ENCODE measurements at regions not wholly inside any gene's neighbourhood (a gene's known extent, or its start where the extent isn't known, plus 50 kb on each side); places are given as distances from the start of the nearest gene placed in this dataset.

DNA sequence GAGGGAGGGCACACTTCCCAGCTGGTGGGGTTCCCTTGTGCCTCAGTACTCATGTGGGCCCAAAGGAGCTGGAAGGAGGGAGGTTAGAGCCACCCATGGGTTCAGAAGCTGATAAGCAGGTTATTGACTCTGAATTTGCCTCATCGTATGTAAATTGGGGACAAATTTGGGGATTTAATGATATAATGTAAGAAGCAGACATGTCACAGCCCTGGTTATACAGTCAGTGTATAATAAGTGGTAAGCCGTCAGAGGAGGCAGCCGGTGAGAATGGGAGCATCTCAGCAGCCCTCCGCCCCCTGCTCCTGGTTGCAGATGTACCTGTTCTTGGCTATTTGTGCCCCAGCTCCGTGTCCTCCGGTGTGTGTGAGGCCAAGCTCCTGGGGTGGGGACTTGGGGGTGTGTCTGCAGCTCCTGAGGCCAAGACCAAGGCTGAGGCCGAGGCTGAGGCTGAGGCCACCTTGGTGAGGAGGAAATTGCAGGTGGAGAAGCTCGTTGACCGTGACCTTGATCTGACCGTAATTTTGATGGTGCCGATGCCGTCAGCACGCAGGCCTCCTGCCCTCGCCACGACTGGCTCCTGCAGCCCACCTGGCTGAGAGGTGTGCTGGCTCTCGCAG lies 288.1 kb downstream of the SEC14L1 start:
- DNase-seq (ENCODE audit: low read depth), result no peak
- TF ChIP-seq CTCF (conservative IDR thresholded peaks at IDR 0.05; ENCODE audit: low read depth, low read length), result no peak
- no peak overlapping the region for H3K4me3 ChIP-seq (ENCODE audit: low read depth, low read length)

DNA sequence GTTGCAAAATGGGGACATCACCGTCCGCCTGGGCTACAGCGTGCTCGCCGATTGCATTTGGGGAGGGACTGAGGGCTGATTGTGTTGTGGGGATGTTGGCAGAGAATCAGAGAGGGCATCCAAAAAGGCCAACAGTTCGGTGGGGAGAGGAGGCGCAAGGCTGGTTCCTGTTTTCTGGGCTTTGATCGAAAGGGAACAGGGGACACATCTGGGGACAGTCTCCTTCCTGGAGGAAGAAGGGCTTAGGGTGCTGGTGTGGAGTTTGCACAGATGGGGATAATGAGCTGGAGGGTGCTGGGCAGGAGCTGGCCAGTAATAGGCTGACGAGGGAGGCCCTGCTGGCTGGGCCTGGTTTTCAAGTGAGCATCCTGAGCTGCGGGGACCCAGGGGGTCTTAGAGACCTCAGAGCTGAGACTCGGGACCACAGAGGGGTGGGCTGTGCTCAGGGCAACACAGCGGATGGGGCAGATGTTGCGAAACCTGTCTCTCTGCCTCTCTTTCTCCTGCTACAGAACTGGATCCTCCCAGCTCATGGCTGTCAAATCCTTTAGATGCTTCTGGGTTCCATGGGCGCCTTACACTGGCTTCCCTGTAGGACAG lies 288.7 kb downstream of the SEC14L1 start:
- TF ChIP-seq CTCF (conservative IDR thresholded peaks at IDR 0.05; ENCODE audit: low read depth, low read length), result no peak
- H3K4me3 ChIP-seq (ENCODE audit: low read depth, low read length), result no peak overlapping the region

DNA sequence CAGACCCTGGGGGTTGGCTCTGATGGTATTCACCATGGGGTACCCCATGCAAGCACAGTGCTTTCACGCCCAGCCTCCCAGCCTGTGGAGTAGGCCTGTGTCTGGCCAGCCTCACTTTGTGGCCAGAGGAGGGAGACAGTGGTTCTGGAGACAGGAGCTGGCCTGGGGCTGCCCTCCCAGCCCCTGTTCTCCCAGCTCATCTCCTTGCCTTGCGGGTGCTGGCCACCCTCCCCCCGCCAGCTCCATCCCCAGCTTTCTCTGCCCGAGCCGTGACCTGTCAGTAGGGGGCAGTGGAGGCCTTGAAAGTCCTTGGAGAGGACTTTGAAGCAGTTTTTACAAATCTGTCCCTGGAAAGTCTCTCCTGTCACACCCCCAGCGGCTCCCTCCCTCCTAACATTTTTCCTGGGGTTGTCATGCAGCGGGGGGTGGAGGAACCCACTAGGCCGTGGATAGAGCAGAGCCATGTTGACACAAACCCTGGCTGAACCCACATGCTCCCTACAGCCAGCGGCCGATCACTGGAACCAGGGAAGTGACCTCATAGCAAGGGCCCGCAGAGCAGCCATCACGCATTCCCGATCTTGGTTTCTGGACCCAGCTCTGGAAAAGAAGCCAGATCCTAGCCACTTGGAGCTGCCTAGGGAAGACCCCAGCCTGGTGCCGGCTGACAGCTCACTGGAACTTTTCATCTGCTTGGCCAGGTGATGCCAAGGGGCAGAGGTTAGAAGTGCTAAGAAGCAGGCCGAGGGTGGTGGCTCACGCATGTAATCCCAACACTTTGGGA lies 289.4 kb downstream of the SEC14L1 start:
- H3K4me3 ChIP-seq (ENCODE audit: low read depth, low read length), result no peak overlapping the region
- peak; percentile 79 for TF ChIP-seq CTCF (conservative IDR thresholded peaks at IDR 0.05; ENCODE audit: low read depth, low read length)
- peak; percentile 94 for DNase-seq (ENCODE audit: low read depth)

More for the DNA sequence above, 288.7 kb downstream of the SEC14L1 start:
- DNase-seq (ENCODE audit: low read depth), result no peak

- no peak for DNase-seq (ENCODE audit: low read depth)
- H3K4me3 ChIP-seq (ENCODE audit: low read depth, low read length), result no peak overlapping the region
- TF ChIP-seq CTCF (conservative IDR thresholded peaks at IDR 0.05; ENCODE audit: low read depth, low read length), result no peak
Observed at GRCh38 chr17:77432034-77432661, 291.4 kb downstream of the SEC14L1 start.

- TF ChIP-seq CTCF (conservative IDR thresholded peaks at IDR 0.05; ENCODE audit: low read depth, low read length), result no peak
- no peak overlapping the region for H3K4me3 ChIP-seq (ENCODE audit: low read depth, low read length)
- no peak for DNase-seq (ENCODE audit: low read depth)
Observed at GRCh38 chr17:77432742-77433141, 292.0 kb downstream of the SEC14L1 start.

DNA sequence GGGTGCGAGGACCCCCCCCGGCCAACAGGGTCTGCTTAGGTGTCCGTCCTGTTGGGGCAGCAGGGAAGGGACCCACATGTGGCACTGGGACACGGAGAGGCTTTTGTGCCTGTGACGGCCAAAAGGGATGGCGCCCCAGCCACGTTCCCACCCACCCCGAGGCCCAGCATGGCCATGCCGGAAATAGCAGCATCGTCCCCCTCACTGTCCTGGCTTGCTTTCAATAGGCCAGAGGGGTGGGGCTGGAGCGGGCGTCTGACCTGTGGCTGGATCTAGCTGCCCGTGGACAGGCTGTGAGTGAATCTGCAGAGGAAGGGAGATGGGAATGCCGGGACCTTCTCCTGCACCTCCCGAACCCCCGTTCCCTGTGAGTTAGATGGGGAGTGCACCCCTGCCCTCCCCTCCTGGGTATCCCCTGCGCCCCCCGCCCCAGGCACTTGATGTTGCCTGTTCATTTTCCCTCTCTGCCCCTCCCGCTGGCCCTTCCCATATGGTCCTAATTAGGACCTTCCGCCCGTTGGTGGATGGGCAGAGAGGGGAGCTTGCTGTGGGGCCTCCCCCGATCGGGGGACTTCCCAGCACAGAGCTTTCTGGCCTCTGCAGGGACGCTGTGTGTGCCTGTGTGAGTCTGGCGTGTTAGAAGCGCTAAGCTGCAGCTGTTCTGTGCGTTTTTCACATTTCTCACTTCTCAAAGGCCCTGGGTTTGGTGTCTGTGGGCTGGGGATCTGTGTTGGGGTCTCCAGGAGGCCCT lies 292.8 kb downstream of the SEC14L1 start:
- peak; percentile 75 for DNase-seq (ENCODE audit: low read depth)
- no peak for TF ChIP-seq CTCF (conservative IDR thresholded peaks at IDR 0.05; ENCODE audit: low read depth, low read length)
- peak overlapping the region; percentile 10 for H3K4me3 ChIP-seq (ENCODE audit: low read depth, low read length)
